Heart left ventricle (tissue), 16 donors: ENCODE measurements at regions not wholly inside any gene's neighbourhood (a gene's known extent, or its start where the extent isn't known, plus 50 kb on each side); places are given as distances from the start of the nearest gene placed in this dataset.

Experiments used
- ATAC-seq, 4 donors: fragments of 200-7000 bp; cut with Tn5 transposase; one replicate each; pipeline ENCODE4 v1.9.1; 2020 to 2022; ENCODE audit warnings: moderate library complexity in 4 of 4, mild to moderate bottlenecking in 3 of 4, moderate number of reproducible peaks in 1 of 4
- DNase-seq, 5 donors: peaks; one replicate each; pipeline ENCODE4 v3.0.0-alpha.2; 2020
- H3K27ac ChIP-seq, 12 donors: fragments of 200-600 bp; sonication (generic) in 4 of 12; one replicate each; pipeline versions ENCODE4 v1.5.0 to v1.8.0; 2016 to 2022; ENCODE audit warnings: mild to moderate bottlenecking in 2 of 12
- H3K27me3 ChIP-seq, 9 donors: fragments of 200-600 bp; sonication (generic) in 2 of 9; one replicate each; pipeline versions ENCODE4 v1.5.1 to v1.8.0; 2016 to 2022; ENCODE audit warnings: mild to moderate bottlenecking in 3 of 9
- H3K36me3 ChIP-seq, 9 donors: fragments of 200-600 bp; sonication (generic) in 2 of 9; one replicate each; pipeline versions ENCODE4 v1.5.0 to v1.8.0; 2018 to 2022; ENCODE audit warnings: mild to moderate bottlenecking in 2 of 9
- H3K4me1 ChIP-seq, 12 donors: fragments of 200-600 bp; sonication (generic) in 4 of 12; one replicate each; pipeline versions ENCODE4 v1.5.0 to v1.8.0; 2016 to 2022; ENCODE audit warnings: mild to moderate bottlenecking in 3 of 12
- H3K4me3 ChIP-seq, 12 donors: fragments of 200-600 bp; sonication (generic) in 4 of 12; one replicate each; pipeline versions ENCODE4 v1.5.0 to v1.8.0; 2017 to 2022; ENCODE audit warnings: mild to moderate bottlenecking in 9 of 12, moderate library complexity in 4 of 12
- H3K9me3 ChIP-seq, 12 donors: fragments of 200-600 bp; sonication (generic) in 4 of 12; one replicate each; pipeline versions ENCODE4 v1.5.0 to v1.8.0; 2016 to 2022; ENCODE audit warnings: mild to moderate bottlenecking in 1 of 12
- CTCF ChIP-seq, 12 donors: fragments of 200-600 bp; sonication (generic) in 4 of 12; IDR thresholded peaks; one replicate each; pipeline versions ENCODE4 v1.5.0 to v1.8.0; 2018 to 2022; ENCODE audit warnings: antibody characterized with exemption in 12 of 12, mild to moderate bottlenecking in 5 of 12
- POLR2A ChIP-seq, 2 donors: fragments of 450-650 bp; IDR thresholded peaks; one replicate each; pipeline ENCODE4 v1.6.1; 2017; ENCODE audit warnings: antibody characterized with exemption in 2 of 2, mild to moderate bottlenecking in 2 of 2, moderate library complexity in 2 of 2
- WGBS, 4 donors: extraction: QIAGEN DNeasy Blood & Tissue Kit in 2 of 4; methylation state at CpG; one replicate each; pipeline versions ENCODE4 v1.1.5 to v1.1.7; 2013 to 2018; 5-methylcytosine and 5-hydroxymethylcytosine counted together
- intact Hi-C, 10 donors: fragments of 100-400 bp; cut with DNase I; formaldehyde crosslinking; loops; one replicate each; pipeline versions ENCODE4 v1.11.1 to v1.14.2; 2022
- donor health status: ischemic (EF 13 %, LVEDD 7.1; RV severe dilation, severe dysfunction).
- donor health status: healthy with polysubstance abuse.
- donor health status: DM: no; HTN: yes; CAD: no.
- donor health status: DM: no; HTN: no; CAD: no.
- donor health status: ischemic (EF 25% LVEDD 6.9; RV normal size, moderate dysfunction).
- donor health status: ischemic (EF 25% LVEDD 5.7; RV mildly dilated, moderate dysfunction).
- donor health status: healthy.
- donor health status: DM: yes; HTN: yes; CAD: no.
- donor health status: ischemic (EF 35%, LVEDD 5.7; RV mildly dilated, moderate dysfunction).
- donor health status: nonischemic (EF 11% LVEDD 7.7; RV severe dilation, severe dysfunction).
- donor health status: DM: yes; HTN: yes; CAD: no.
- donor health status: PGD.
- donor health status: ischemic (EF 29% LVEDD 5.4; RV normal size, mild dysfunction).
- donor health status: nonischemic (EF 23%, LVEDD 6.1; RV moderate dilation, normal function).

- intact Hi-C loops: loop anchor here in 3 of 10 donors (5.0 to 10.0 kb wide), 4 partner anchors 154 to 454 kb away; partner anchors contain the start of gene SPRY1 (in 1 of the 3)
These were observed 162.3 kb downstream of the SPRY1 start for GRCh38 chr4:123558865-123559264.

GRCh38 chr4:123559955-123560871 lies 163.6 kb downstream of the SPRY1 start:
- ATAC-seq (no peak), DNase-seq (no peak)
- TF ChIP-seq POLR2A (IDR thresholded peaks at IDR 0.05): no peak
- TF ChIP-seq CTCF (IDR thresholded peaks at IDR 0.05): no peak
- H3K27ac ChIP-seq: no peak overlapping the region
- WGBS, 4 donors: 76 to 82% (median 81%) methylated on average over 7 of the region's 7 CpGs
- H3K36me3 ChIP-seq: no peaks in the 10 kb centered on the region
- intact Hi-C loops: loop anchor here in 8 of 10 donors (5.0 to 10.0 kb wide), 13 partner anchors 95 to 705 kb away; partner anchors contain the start of gene SPRY1 (in 2 of the 8)
- no peaks in the 10 kb centered on the region for H3K9me3 ChIP-seq
- H3K27me3 ChIP-seq: no peaks in the 10 kb centered on the region
- peaks cover 0 to 30% (median 16%) of the 10 kb centered on the region in 12 donors for H3K4me1 ChIP-seq
- H3K4me3 ChIP-seq: no peak overlapping the region

More at GRCh38 chr4:123558865-123559264, 162.3 kb downstream of the SPRY1 start:
- no peaks in the 10 kb centered on the region for H3K27me3 ChIP-seq
- DNase-seq (no peak), ATAC-seq (no peak)
- H3K36me3 ChIP-seq: no peaks in the 10 kb centered on the region
- WGBS, 4 donors: 93 to 97% (median 97%) methylated on average over 1 of the region's 1 CpG
- no peak for TF ChIP-seq POLR2A (IDR thresholded peaks at IDR 0.05)
- no peak for TF ChIP-seq CTCF (IDR thresholded peaks at IDR 0.05)
- H3K4me3 ChIP-seq: no peak overlapping the region
- no peak overlapping the region for H3K27ac ChIP-seq
- H3K4me1 ChIP-seq: peaks cover 0 to 33% (median 17%) of the 10 kb centered on the region in 12 donors
- no peaks in the 10 kb centered on the region for H3K9me3 ChIP-seq

GRCh38 chr4:123561525-123561924 lies 164.9 kb downstream of the SPRY1 start:
- Histone ChIP-seq H3K27ac (no peak overlapping the region), H3K9me3 (peaks cover 0 to under 1% (median 0%) of the 10 kb centered on the region in 12 donors), H3K36me3 (no peaks in the 10 kb centered on the region), H3K27me3 (no peaks in the 10 kb centered on the region), H3K4me1 (peaks cover 0 to 17% (median 4%) of the 10 kb centered on the region in 12 donors), H3K4me3 (no peak overlapping the region)
- TF ChIP-seq CTCF (IDR thresholded peaks at IDR 0.05) (no peak), POLR2A (IDR thresholded peaks at IDR 0.05) (no peak)
- DNase-seq (no peak), ATAC-seq (no peak)
- intact Hi-C loops: loop anchor here in 8 of 10 donors (5.0 to 10.0 kb wide), 11 partner anchors 93 to 703 kb away; partner anchors contain the start of gene SPRY1 (in 1 of the 8)
- 0 to 97% (median 48%) methylated on average over 1 of the region's 1 CpG for WGBS, 4 donors
